Endothelial cell of umbilical vein (primary cell): ENCODE measurements at regions not wholly inside any gene's neighbourhood (a gene's known extent, or its start where the extent isn't known, plus 50 kb on each side); places are given as distances from the start of the nearest gene placed in this dataset.

Experiments used
- CTCF ChIP-seq, 2 donors: IDR thresholded peaks; 1 replicate in 1 of 2; 2 replicates in 1 of 2; pipeline ENCODE4 v1.5.1; 2011; ENCODE audit warnings: low read length in 2 of 2, mild to moderate bottlenecking in 2 of 2, moderate library complexity in 2 of 2, control low read depth in 1 of 2, inconsistent platforms in 1 of 2, low read depth in 1 of 2; ENCODE audit not compliant: insufficient read depth in 1 of 2; ENCODE audit errors: extremely low read depth in 1 of 2
- EZH2 ChIP-seq: IDR thresholded peaks from 2 replicates; pipeline ENCODE4 v1.6.1; 2012; ENCODE audit warnings: borderline replicate concordance, low read depth, mild to moderate bottlenecking, moderate library complexity, low read length, inconsistent platforms; ENCODE audit not compliant: severe bottlenecking
- FOS ChIP-seq: IDR thresholded peaks from 2 replicates; pipeline ENCODE4 v1.6.1; 2011; ENCODE audit warnings: mild to moderate bottlenecking, low read length, moderate library complexity, borderline replicate concordance; ENCODE audit not compliant: insufficient read depth
- MAX ChIP-seq: IDR thresholded peaks from 2 replicates; pipeline ENCODE4 v1.6.1; 2011; ENCODE audit not compliant: insufficient read depth, insufficient read length
- POLR2A ChIP-seq: IDR thresholded peaks from 2 replicates; pipeline ENCODE4 v1.6.1; 2012; ENCODE audit warnings: low read depth, mild to moderate bottlenecking, control low read depth, low read length
- POLR2AphosphoS5 ChIP-seq: IDR thresholded peaks from 2 replicates; pipeline ENCODE4 v1.6.1; 2012; ENCODE audit warnings: low read depth, mild to moderate bottlenecking, control low read depth, low read length, moderate library complexity; ENCODE audit not compliant: insufficient read depth

- TF ChIP-seq CTCF (IDR thresholded peaks at IDR 0.05; ENCODE audit: extremely low read depth in 1 of 2, insufficient read depth in 1 of 2, low read depth in 1 of 2, low read length in 2 of 2): no peak
- no peak for TF ChIP-seq EZH2
- no peak for TF ChIP-seq POLR2A
- TF ChIP-seq FOS: no peak
- TF ChIP-seq MAX: no peak
- no peak for TF ChIP-seq POLR2AphosphoS5
Observed at GRCh38 chr13:61128850-61129645, 286.6 kb downstream of the PCDH20 start.
